Skeletal muscle cell (primary cell): ENCODE measurements at regions not wholly inside any gene's neighbourhood (a gene's known extent, or its start where the extent isn't known, plus 50 kb on each side); places are given as distances from the start of the nearest gene placed in this dataset.
"Not testable (repeated sequence)": the region's sequence is repeated elsewhere in the genome, so short reads cannot be mapped to it uniquely, and the experiment has no call there.

ENCODE experiments used
- DNase-seq: peaks from one replicate; pipeline ENCODE4 v3.0.0-alpha.2; 2010; ENCODE audit warnings: low read depth
- H3K4me3 ChIP-seq: 2 replicates; pipeline ENCODE4 v1.5.1; 2011; ENCODE audit warnings: low read depth, mild to moderate bottlenecking, control low read depth, low read length, moderate library complexity

DNA sequence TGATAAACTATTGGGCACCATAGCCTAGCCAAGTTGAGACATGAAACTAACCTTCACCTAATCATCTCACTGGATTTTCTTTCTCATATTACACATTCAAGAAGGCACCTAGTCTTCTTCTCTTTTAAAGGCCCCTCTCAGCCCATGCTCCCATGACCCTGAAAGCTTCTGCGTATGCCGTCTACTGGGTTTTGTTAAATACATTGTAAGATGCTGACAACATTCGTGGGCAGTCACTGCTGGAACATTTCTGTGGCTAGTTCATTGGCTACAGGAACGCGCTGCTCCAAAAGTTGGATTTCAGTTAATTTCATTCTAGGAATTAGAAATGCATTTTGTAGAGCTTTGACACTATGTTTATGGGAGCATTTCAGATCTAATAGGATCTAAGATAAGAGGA lies 52.3 kb upstream of the CHD2 start:
- no peak for DNase-seq
- H3K4me3 ChIP-seq = no peak overlapping the region

GRCh38 chr15:92848464-92848851 lies 51.7 kb upstream of the CHD2 start:
- no peak overlapping the region for H3K4me3 ChIP-seq
- DNase-seq = no peak

GRCh38 chr15:92848852-92849598 lies 51.1 kb upstream of the CHD2 start:
- no peak overlapping the region for H3K4me3 ChIP-seq
- DNase-seq = no peak

DNA sequence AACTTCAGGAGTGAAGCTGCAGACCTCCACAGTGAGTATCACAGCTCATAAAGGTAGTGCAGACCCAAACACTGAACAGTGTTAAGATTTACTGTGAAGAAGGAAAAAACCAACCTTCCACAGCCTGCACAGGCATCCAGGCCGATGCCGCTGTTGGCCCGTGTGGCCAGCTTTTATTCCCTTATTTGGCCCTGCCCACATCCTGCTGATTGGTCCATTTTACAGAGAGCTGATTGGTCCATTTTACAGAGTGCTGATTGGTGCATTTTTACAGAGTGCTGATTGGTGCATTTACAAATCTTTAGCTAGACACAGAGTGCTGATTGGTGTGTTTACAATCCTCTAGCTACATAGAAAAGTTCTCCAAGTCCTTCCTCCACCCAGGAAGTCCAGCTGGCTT lies 49.9 kb upstream of the CHD2 start:
- not testable (repeated sequence) for DNase-seq, H3K4me3 ChIP-seq
